ENCODE measurements at regions not wholly inside any gene's neighbourhood (a gene's known extent, or its start where the extent isn't known, plus 50 kb on each side); places are given as distances from the start of the nearest gene placed in this dataset.

DNA sequence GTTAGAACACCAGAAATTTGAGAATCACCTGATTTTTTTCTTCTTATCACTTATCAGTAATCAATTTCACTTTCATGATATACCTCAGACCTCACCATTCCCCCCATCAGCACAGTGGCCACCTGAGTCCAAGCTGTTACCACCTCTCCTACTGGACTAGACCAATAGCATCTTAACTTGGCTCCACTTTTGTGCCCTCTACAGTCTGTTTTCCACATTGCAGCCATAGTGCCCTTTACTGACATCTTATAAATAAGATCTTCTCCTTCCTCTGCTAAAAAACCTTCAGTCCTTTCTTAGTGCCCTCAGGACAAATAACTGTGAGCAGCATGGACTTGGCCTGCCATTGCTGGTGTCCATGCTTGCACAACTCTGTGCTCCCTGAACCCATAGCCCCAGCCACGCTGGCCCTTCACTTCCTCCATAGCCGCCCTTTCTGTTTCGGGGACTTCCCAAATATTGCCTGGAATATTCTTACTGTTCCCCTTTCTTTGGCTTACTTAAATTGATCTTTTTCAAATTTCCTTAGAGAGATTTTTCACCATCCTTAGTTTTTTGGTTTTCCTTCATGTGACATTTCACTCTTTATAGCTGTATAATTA is 380.8 kb downstream of the LMO7 start:
- DNase-seq (ENCODE audit: extremely low read depth, low read depth): peak; percentile 31
- TF ChIP-seq, protein P1, sequence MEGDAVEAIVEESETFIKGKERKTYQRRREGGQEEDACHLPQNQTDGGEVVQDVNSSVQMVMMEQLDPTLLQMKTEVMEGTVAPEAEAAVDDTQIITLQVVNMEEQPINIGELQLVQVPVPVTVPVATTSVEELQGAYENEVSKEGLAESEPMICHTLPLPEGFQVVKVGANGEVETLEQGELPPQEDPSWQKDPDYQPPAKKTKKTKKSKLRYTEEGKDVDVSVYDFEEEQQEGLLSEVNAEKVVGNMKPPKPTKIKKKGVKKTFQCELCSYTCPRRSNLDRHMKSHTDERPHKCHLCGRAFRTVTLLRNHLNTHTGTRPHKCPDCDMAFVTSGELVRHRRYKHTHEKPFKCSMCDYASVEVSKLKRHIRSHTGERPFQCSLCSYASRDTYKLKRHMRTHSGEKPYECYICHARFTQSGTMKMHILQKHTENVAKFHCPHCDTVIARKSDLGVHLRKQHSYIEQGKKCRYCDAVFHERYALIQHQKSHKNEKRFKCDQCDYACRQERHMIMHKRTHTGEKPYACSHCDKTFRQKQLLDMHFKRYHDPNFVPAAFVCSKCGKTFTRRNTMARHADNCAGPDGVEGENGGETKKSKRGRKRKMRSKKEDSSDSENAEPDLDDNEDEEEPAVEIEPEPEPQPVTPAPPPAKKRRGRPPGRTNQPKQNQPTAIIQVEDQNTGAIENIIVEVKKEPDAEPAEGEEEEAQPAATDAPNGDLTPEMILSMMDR (IDR thresholded peaks at IDR 0.05; ENCODE audit: low read depth, low read length, missing control alignments): peak; percentile 54
- no peak overlapping the region for H3K4me3 ChIP-seq (replicated peaks; ENCODE audit: low read depth, low read length)

DNA sequence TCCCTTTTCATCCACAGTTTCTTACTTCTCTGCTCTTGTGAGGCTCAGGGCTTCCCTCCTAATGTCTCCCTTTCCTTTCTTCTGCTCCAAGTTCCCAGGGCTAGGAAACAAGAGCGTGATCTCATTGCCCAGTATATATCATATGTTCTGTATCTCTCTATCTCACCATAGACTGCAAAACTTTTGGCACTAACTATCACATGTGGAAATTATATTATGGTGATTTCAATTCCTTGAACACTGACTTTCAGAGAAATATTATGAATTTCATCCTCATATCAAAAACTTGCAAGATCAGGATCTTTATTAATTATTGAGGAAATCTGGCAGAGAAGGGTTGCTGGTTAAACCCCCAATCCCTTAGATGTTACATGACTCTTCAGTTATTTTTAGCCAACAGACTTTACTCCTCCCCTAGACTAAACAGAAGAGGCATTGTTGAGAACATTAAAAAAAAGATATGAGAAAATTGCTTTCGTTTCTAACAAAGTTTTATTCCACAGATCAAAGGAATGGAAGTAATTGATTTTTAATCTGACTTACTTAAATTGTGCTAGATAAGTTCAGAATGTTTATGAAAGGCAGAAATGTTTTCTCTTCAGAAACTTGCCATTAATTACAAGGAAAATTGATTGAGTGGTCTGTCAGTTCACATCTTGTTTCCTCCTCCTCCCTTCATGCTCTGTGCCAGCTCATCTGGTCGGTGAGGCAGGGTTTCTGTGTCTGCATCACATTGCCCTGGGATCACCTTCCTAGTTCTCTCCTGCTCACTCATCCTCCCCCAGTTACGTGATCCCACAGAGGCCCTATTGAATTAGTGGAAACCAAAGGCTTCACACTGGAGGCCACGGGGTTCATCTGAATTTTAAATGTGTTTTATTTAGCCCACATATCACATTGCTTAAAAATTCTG is 378.5 kb downstream of the LMO7 start:
- DNase-seq (ENCODE audit: extremely low read depth, low read depth): no peak
- H3K4me3 ChIP-seq (replicated peaks; ENCODE audit: low read depth, low read length): no peak overlapping the region

DNA sequence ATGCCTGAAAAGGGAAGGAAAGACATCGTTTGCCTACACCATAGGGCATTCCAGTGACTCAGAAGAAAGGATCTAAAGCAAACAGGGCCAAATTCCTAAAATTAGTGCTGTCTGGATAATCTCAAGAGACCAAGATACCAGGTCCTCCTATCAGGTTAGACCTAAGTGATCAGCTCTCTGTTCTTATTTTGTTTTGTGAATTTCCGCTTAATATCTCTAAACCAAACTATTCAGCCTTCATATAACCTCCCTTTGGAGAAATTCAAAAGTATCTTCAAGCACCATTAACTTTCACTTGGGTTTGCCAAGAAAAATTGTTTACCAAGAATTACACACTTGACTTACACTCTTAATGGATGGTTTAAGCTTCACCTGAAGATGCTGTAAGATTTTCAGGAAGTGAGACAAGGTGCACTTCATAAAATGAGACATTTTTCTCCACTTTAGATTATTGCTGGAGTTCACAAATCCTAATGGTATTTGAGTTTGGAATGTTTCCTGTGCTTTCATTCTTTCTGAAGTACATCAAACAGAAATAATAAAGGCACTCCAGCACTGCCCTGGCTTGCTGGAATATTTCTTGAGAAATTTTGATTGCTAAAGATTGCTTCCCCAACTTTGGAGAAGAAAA is 376.1 kb downstream of the LMO7 start:
- no peak for DNase-seq (ENCODE audit: extremely low read depth, low read depth)
- no peak overlapping the region for H3K4me3 ChIP-seq (replicated peaks; ENCODE audit: low read depth, low read length)
- TF ChIP-seq, protein P1 (IDR thresholded peaks at IDR 0.05; ENCODE audit: low read depth, low read length, missing control alignments): no peak

More for the DNA sequence above, 378.5 kb downstream of the LMO7 start:
- TF ChIP-seq, protein P1 (IDR thresholded peaks at IDR 0.05; ENCODE audit: low read depth, low read length, missing control alignments): no peak

DNA sequence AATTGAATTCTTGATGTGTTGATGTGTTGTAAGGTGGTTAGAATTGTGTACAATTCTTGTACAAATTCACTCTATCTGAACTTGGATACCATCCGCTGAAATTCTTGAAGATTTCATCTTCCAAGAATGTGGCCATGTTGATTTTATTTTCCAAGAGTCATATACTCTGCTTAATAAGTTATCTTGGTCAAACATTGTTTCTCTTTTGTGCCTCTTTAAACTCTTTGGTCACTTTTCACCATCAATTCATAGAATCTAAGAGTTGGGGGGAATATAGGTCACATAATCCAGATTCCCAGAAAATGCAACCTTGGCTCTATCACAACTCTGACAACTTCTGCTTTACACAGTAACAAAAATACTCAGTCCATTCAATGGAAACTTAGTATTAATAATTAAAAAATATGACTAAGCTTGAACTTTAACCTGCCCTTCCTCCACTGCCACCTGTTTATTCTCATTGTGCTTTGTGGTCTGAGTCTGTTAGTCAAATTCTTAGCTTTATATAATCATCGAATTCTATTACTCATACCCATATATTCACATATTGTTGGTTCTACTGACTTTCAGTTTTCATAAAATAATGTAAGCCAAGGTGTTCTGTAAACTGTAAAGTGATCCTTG is 373.2 kb downstream of the LMO7 start:
- no peak for DNase-seq (ENCODE audit: extremely low read depth, low read depth)
- no peak overlapping the region for H3K4me3 ChIP-seq (replicated peaks; ENCODE audit: low read depth, low read length)
- TF ChIP-seq, protein P1 (IDR thresholded peaks at IDR 0.05; ENCODE audit: low read depth, low read length, missing control alignments): no peak

DNA sequence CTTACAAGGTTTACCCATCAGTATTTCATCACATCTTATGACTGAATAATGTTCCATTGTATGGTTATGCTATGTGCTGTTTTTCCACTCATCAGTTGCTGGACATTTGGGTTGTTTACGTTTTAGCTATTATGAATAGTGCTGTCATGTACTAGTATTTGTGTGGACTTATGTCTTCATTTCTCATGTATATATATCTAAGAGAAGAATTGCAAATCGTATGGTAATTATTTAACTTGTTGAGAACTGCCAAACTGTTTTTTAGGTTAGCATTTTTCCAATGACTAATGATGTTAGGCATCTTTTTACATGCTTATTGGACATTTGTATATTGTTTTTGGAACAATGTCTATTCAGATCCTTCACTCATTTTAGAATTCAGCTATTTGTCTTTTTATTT is 368.3 kb downstream of the LMO7 start:
- H3K4me3 ChIP-seq (replicated peaks; ENCODE audit: low read depth, low read length): no peak overlapping the region
- TF ChIP-seq, protein P1 (IDR thresholded peaks at IDR 0.05; ENCODE audit: low read depth, low read length, missing control alignments): no peak
- no peak for DNase-seq (ENCODE audit: extremely low read depth, low read depth)

DNA sequence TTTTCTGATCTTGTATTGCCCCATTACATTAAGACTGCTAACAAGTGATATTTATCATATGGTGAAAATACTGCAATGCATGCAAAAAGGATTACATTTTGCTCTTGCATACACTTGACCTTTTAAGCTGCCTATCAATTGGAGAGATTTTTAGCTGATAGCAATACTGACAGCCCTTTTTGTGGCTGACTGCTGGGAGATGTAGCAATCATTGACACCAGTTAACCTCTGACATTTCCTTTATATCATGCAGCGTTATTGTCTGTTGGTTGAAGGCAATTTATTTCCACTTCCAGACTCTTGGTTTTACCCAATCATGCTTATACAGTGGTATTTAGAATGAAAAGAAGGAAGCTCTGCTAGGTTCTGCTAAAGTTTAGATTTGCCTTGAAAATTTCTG is 364.0 kb downstream of the LMO7 start:
- TF ChIP-seq, protein P1 (IDR thresholded peaks at IDR 0.05; ENCODE audit: low read depth, low read length, missing control alignments): no peak
- no peak overlapping the region for H3K4me3 ChIP-seq (replicated peaks; ENCODE audit: low read depth, low read length)
- DNase-seq (ENCODE audit: extremely low read depth, low read depth): no peak
